A673 (cell line): ENCODE measurements at regions not wholly inside any gene's neighbourhood (a gene's known extent, or its start where the extent isn't known, plus 50 kb on each side); places are given as distances from the start of the nearest gene placed in this dataset.

Experiments used
- CTCF ChIP-seq: fragments of 300-800, 200-600 bp; sonication (generic); conservative IDR thresholded peaks from 2 replicates; pipeline ENCODE4 v1.5.1; 2017; ENCODE audit warnings: low read depth, mild to moderate bottlenecking, antibody characterized with exemption, low read length, moderate library complexity, mixed read lengths
- EZH2 ChIP-seq: fragments of 200-600 bp; sonication (generic); IDR thresholded peaks from 2 replicates; pipeline ENCODE4 v1.6.1; 2017; ENCODE audit warnings: borderline replicate concordance, low read depth, mild to moderate bottlenecking, mixed read lengths, antibody characterized with exemption, low read length; ENCODE audit not compliant: poor library complexity, severe bottlenecking

GRCh38 chr2:163375472-163375871, 360.3 kb downstream of the FIGN start:
- TF ChIP-seq CTCF (no peak), EZH2 (no peak)
